ENCODE measurements at regions not wholly inside any gene's neighbourhood (a gene's known extent, or its start where the extent isn't known, plus 50 kb on each side); places are given as distances from the start of the nearest gene placed in this dataset.

DNA sequence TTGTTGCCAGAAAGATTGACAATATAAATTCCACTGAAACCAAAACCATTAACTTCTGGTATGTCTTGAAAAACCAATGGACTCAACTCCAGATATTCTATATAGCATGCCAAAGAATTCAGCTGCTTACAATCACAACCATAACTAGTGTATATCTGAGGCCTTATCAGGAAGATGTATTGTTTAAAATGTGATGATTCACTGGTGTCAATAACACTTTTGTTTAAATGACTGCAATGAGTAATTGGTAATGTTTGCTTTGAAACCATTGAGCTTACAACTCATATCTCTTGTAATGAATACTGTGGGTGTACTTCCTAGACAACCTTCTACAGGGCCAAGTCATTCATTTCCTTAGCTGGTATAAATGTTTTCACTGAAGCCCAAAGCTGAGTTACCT lies 727.9 kb upstream of the KCND2 start:
- DNase-seq (ENCODE audit: low spot score), result peak; percentile 6
- CTCF ChIA-PET, result no interaction called here
- POLR2A ChIA-PET (ENCODE audit: low non-redundant PET), result no interaction called here
- no peak overlapping the region for H3K27ac ChIP-seq
- no peak for TF ChIP-seq CTCF (conservative IDR thresholded peaks at IDR 0.05; ENCODE audit: low read depth)

DNA sequence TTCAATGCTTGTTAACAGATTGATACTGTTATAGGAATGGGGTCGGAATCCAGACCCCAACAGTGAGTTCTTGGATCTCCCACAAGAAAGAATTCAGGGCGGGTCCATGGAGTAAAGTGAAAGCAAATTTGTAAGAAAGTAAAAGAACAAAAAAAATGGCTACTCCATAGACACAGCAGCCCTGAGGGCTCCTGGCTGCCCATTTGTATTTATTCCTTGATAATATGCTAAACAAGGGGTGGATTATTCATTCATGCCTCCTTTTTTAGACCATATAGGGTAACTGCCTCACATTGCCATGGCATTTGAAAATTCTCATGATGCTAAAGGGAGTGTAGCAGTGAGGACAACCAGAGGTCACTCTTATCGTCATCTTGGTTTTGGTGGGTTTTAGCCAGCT lies 717.2 kb upstream of the KCND2 start:
- POLR2A ChIA-PET (ENCODE audit: low non-redundant PET), result no interaction called here
- DNase-seq (ENCODE audit: low spot score), result no peak
- no peak for TF ChIP-seq CTCF (conservative IDR thresholded peaks at IDR 0.05; ENCODE audit: low read depth)
- H3K27ac ChIP-seq, result no peak overlapping the region
- CTCF ChIA-PET, result no interaction called here

- no peak for DNase-seq (ENCODE audit: low spot score)
- CTCF ChIA-PET, result no interaction called here
- POLR2A ChIA-PET (ENCODE audit: low non-redundant PET), result no interaction called here
- H3K27ac ChIP-seq, result no peak overlapping the region
- no peak for TF ChIP-seq CTCF (conservative IDR thresholded peaks at IDR 0.05; ENCODE audit: low read depth)
Observed at GRCh38 chr7:119556436-119556835, 716.5 kb upstream of the KCND2 start.

GRCh38 chr7:119561751-119562150 lies 711.2 kb upstream of the KCND2 start:
- POLR2A ChIA-PET (ENCODE audit: low non-redundant PET), result no interaction called here
- DNase-seq (ENCODE audit: low spot score), result no peak
- CTCF ChIA-PET, result no interaction called here
- H3K27ac ChIP-seq, result no peak overlapping the region
- TF ChIP-seq CTCF (conservative IDR thresholded peaks at IDR 0.05; ENCODE audit: low read depth), result no peak

DNA sequence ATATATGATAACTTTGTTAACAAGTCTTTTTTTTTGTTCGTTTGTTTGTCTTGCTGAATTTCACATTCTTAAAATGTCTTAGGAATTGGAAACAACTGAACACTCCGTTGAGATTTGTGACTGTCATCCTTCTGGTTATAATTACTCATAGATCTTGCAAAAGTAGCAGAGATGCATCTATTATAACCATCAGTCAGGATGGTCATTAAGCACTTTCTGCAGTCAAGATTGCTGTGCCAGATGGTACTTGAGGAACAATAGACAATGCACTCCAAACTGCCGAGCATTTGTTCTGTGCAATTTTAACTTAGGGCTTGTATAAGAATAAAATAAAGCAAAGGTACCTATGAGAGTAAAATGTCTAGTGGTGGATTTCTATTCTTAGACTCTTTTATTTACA lies 710.1 kb upstream of the KCND2 start:
- ChIA-PET POLR2A (ENCODE audit: low non-redundant PET) (no interaction called here), CTCF (no interaction called here)
- H3K27ac ChIP-seq, result no peak overlapping the region
- no peak for TF ChIP-seq CTCF (conservative IDR thresholded peaks at IDR 0.05; ENCODE audit: low read depth)
- no peak for DNase-seq (ENCODE audit: low spot score)

GRCh38 chr7:119571666-119572065 lies 701.3 kb upstream of the KCND2 start:
- no peak overlapping the region for H3K27ac ChIP-seq
- no peak for TF ChIP-seq CTCF (conservative IDR thresholded peaks at IDR 0.05; ENCODE audit: low read depth)
- DNase-seq (ENCODE audit: low spot score), result no peak
- ChIA-PET POLR2A (ENCODE audit: low non-redundant PET) (no interaction called here), CTCF (no interaction called here)

DNA sequence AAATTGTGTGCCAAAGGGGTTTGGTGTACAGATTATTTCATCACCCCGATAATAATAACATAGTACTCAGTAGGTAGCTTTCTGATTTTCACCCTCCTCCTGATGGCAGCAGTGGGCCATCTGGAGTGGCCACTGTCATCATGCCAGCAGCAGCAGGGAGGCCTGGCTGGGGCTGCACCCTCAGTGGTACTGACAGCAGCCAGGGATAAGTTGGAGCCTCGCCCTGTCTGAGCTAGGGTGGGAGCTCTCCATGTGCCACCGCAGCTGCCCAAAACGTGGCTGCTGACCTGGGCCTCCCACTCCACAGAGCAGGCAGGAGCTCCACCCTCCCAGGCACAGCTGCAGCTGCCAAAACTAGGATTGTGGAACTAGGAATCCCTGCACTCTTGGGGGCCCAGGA lies 700.8 kb upstream of the KCND2 start:
- POLR2A ChIA-PET (ENCODE audit: low non-redundant PET), result no interaction called here
- no peak overlapping the region for H3K27ac ChIP-seq
- CTCF ChIA-PET, result no interaction called here
- no peak for DNase-seq (ENCODE audit: low spot score)
- no peak for TF ChIP-seq CTCF (conservative IDR thresholded peaks at IDR 0.05; ENCODE audit: low read depth)

Data from RWPE1 (cell line).